HG03039 (cell line): ENCODE measurements at regions not wholly inside any gene's neighbourhood (a gene's known extent, or its start where the extent isn't known, plus 50 kb on each side); places are given as distances from the start of the nearest gene placed in this dataset.
A peak's percentile ranks its signal among the peaks of the same experiment; 100 is the strongest.
"Not testable (repeated sequence)": the region's sequence is repeated elsewhere in the genome, so short reads cannot be mapped to it uniquely, and the experiment has no call there.

ENCODE experiments used
- ATAC-seq: cut with Tn5 transposase; IDR thresholded peaks from one replicate; pipeline ENCODE4 v1.9.1; 2021; ENCODE audit warnings: mild to moderate bottlenecking, moderate library complexity; ENCODE audit not compliant: unreplicated experiment

DNA sequence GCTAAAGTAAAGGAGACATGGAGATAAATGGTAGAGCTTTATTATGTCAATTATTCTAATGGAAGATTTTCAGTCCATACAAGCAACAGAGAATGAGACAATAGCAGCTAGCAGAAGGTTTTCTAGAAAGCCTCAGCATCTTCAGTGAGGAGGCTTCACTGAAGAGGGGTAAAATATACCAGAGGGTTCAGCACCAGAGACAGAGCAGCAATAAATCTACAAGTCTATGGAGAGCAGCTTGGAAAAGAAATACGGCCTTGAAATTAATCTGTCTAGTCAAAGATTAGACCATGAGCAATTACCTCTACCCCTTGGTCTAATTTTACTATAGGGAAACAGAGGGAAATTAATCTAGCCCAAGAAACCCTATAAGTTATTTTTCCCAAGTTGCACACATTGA lies 185.7 kb upstream of the CRIM1 start:
- ATAC-seq: no peak

GRCh38 chr2:36168115-36168514 lies 187.5 kb upstream of the CRIM1 start:
- no peak for ATAC-seq

GRCh38 chr2:36165132-36165531 lies 190.4 kb upstream of the CRIM1 start:
- no peak for ATAC-seq

- ATAC-seq: no peak
Observed at GRCh38 chr2:36163520-36164254, 191.9 kb upstream of the CRIM1 start.

- not testable (repeated sequence) for ATAC-seq
Observed at GRCh38 chr2:36157093-36157492, 198.5 kb upstream of the CRIM1 start.

DNA sequence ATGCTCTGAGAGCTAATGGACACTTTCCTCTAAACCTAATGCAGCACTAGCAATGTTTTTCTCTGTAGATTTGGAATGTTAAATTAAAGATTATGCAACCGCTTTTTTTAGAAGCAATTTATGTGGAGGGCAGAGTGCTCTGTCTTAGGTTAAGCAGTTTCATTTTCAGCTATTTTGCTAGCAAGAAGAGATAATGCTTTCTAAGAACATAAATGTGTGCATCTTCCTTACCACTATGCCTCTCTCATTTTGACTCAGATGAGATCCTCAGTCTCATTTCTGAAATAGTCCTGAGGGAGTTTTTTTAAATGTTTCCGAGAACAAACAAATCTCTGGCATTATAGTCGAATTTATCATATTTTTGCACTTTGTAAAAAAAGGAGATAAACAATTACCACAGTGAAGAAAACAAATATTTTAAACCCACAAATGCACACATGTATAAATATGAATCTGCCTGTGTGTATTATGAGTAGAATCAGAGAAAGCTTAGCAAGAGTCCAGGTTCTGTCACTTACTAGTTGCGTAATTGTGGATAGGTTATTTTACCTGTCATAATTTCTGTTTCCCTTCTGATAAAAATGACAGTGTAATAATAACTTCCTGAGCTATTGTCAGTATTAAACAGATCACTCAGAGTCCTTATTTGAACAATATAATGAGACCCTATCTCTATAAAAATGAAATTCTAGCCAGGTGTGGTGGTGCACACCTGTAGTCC lies 207.7 kb upstream of the CRIM1 start:
- peak; percentile 94 for ATAC-seq

- no peak for ATAC-seq
Observed at GRCh38 chr2:36146765-36147164, 208.8 kb upstream of the CRIM1 start.

DNA sequence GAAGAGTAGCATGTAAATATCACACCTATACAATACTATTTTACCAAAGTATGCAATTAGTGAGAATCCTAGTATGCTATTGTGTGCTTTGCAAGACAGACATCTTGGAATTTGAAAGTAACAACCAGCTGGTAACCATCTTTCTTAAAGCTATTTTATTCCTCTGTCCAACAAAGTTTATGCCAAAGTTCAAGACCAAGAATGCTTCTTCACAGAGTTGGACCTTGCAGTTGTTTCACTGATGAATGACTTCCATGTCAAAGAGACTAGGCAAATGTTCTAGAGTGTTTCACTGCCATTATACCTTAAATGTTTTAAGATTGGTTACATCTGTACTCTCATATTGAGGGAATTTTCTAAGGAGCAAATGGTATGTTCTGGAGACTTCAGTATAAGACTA lies 215.2 kb upstream of the CRIM1 start:
- no peak for ATAC-seq

- no peak for ATAC-seq
Observed at GRCh38 chr2:36137612-36138011, 218.0 kb upstream of the CRIM1 start.

DNA sequence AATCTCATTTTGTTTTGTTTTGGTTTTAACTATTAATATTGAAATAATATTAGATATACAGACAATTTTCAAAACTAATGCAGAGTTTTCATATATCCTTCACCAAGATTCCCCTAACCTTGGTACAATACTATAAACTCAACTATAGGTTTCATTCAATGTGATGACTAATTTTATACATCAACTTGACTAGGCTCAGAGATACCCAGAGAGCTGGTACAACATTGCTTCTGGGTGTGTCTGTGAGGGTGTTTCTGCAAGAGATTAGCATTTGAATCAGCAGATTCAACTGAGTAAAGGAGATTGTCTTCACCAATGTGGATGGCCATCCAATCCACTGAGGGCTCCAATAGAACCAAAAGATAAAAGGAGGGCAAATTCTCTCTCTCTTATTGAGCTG lies 221.3 kb upstream of the CRIM1 start:
- ATAC-seq: no peak

GRCh38 chr2:36128359-36128758 lies 227.2 kb upstream of the CRIM1 start:
- ATAC-seq: no peak

DNA sequence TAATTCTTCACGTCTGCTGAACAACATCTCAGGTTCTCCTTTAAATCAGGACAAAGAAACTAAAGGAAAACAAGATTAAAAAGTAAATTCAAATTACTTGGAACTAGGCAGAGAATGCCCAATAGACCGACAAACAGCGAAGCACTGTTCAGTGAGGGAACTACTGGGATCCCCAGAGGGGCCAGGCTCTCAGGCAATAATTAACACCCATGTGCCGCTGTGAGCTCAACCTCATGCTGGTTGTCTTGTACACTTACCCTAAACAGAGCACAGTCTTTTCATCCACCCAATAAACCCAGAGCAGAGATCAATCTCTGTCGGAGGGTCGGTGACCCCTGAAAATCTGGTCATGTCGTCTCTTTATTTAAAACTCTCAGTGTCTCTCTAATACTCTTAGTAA lies 229.9 kb upstream of the CRIM1 start:
- no peak for ATAC-seq

- ATAC-seq: no peak
Observed at GRCh38 chr2:36123995-36124394, 231.6 kb upstream of the CRIM1 start.

DNA sequence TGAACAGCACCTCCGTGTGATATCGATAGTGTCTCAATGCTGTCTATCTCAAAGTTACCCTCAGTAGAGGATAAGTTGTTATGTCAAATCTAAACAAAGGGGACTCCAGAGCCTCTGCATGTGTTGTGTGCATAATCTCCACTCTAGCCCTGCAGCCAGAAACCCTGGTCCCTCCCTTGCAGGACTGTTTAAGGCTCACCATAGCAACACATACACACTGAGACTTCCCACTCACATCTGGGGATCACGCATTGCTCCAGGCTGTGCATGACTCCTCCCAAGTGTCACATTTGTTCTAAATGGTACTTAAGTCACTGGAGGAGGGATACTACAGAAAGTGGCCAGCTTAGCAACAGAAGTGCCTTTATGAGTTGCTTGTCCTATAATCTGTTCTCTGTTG lies 258.6 kb upstream of the CRIM1 start:
- no peak for ATAC-seq

DNA sequence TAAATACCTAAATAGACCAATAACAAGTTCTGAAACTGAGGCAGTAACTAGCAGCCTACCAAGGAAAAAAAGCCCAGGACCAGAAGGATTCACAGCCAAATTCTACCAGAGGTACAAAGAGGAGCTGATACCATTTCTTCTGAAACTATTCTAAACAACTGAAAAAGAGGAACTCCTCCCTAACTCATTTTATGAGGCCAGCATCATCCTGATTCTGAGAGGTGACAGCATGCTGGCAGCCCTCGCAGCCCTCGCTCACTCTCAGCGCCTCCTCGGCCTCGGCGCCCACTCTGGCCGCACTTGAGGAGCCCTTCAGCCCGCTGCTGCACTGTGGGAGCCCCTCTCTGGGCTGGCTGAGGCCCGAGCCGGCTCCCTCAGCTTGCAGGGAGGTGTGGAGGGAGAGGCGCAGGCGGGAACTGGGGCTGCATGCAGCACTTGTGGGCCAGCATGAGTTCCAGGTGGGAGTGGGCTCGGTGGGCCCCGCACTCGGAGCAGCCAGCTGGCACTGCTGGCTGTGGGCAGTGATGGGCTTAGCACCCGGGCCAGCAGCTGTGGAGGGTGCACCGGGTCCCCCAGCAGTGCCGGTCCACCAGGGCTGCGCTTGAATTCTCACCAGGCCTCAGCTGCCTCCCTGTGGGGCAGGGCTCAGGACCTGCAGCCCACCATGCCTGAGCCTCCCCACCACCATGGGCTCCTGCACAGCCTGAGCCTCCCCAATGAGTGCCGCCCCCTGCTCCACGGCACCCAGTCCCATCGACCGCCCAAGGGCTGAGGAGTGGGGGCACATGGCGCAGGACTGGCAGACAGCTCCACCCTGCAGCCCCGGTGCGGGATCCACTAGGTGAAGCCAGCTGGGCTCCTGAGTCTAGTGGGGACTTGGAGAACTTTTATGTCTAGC lies 263.5 kb upstream of the CRIM1 start:
- ATAC-seq: not testable (repeated sequence)

DNA sequence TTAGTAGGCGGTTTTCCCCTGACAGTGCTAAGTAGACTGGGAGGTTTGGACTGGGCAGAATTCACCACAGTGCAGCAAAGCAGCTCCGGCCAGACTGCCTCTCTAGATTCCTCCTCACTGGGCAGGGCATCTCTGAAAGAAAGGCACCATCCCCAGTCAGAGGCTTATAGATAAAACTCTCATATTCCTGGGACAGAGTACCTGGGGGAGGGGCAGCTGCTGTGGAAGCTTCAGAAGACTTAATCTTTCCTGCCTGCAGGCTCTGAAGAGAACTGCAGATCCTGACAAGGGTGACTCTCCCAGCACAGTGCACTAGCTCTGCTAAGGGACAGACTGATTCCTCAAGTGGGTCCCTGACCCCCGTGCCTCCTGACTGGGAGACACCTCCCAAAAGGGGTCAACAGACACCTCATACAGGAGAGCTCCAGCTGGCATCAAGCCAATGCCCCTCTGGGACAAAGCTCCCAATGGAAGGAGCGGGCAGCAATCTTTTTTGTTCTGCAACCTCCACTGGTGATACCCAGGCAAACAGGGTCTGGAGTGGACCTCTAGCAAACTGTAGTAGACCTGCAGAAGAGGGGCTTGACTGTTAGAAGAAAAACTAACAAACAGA lies 266.8 kb upstream of the CRIM1 start:
- no peak for ATAC-seq

DNA sequence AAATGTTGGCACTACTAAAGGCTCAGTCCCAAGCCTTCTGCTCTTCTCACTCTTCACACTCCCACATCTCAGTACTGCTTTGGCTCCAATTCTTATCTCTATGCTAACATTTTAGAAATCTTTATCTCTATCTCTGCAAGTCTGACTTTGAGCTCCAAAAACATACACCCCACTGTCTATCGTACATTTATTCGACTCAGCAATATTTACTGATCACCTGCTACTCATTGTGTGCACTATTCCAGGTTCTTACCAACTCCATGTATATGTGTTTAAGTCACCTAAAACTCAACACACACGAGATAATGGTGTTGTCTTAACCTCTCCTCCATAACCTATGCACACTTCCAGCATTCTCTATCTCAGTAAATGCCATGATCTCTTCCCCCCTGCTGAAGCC lies 268.2 kb upstream of the CRIM1 start:
- no peak for ATAC-seq

- ATAC-seq: no peak
Observed at GRCh38 chr2:36079793-36080192, 275.8 kb upstream of the CRIM1 start.

- ATAC-seq: no peak
Observed at GRCh38 chr2:36074008-36074407, 281.6 kb upstream of the CRIM1 start.

DNA sequence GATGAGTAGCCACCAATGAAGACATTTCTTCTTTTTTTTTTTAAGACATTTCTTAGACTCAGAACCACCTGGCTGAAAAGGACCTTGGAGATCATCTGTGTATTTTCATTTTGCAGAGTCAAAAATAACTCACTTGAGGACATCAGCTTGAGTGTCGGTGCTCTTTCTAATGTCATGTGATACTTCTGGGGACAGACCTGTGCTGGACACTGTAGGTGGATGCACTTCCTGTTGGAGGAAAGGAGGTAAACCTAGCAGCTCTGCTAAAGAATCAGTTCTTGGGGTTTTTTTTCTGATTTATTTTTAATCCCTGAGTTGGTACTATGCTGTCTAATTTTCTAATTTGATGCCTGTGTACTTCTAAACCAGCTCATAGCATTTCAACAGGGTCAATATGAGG lies 283.9 kb upstream of the CRIM1 start:
- ATAC-seq: no peak

DNA sequence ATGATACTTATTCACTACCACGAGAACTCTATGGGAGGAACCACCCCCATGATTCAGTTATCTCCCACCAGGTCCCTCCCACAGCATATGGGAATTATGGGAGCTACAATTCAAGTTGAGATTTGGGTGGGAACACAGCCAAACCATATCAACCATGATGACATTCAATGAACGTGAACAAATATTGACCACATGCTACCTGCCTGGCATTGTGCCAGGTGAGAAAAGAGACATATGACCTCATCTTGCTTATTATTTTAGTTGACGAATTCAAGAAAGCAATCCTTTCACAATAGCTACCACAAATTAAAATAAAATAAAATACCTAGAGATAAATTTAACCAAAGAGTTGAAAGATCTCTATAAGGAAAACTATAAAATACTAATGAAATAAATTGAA lies 286.5 kb upstream of the CRIM1 start:
- ATAC-seq: no peak
